H1 (cell line): ENCODE measurements at regions not wholly inside any gene's neighbourhood (a gene's known extent, or its start where the extent isn't known, plus 50 kb on each side); places are given as distances from the start of the nearest gene placed in this dataset.

Source experiments
- CTCF ChIA-PET: fragments of 300-600 bp; sonication (Branson Sonifier 250); formaldehyde crosslinking; loops from one replicate; lab custom pipeline; 2021; ENCODE audit not compliant: partially characterized antibody; lab: Charles Lee
- POLR2A ChIA-PET: fragments of 300-600 bp; sonication (Branson Sonifier 250); formaldehyde crosslinking; loops from one replicate; lab custom pipeline; 2021; ENCODE audit warnings: inconsistent platforms; ENCODE audit not compliant: partially characterized antibody; lab: Charles Lee
- DNase-seq, 2 experiments: peaks; one replicate each; pipeline versions ENCODE4 v3.0.0 to v3.0.0-alpha.2; 2010 to 2022; ENCODE audit warnings: low spot score in 2 of 2, low read depth in 1 of 2, mixed read lengths in 1 of 2
- FAIRE-seq: peaks from 2 replicates; lab custom pipeline; 2011; peaks lifted over from hg19 to GRCh38; lab: Jason Lieb, UNC
- H2AFZ ChIP-seq: 2 replicates; pipeline ENCODE4 v1.8.1; 2012; ENCODE audit warnings: low read length, inconsistent platforms
- H2AK5ac ChIP-seq: 2 replicates; pipeline ENCODE4 v1.6.1; 2013; ENCODE audit warnings: low read depth, low read length
- H2BK120ac ChIP-seq: replicated peaks from 2 replicates; pipeline ENCODE3; 2013; ENCODE audit warnings: low read depth, low read length, inconsistent platforms
- H2BK12ac ChIP-seq: 2 replicates; pipeline ENCODE4 v1.6.1; 2013; ENCODE audit warnings: low read depth, low read length
- H2BK15ac ChIP-seq: 2 replicates; pipeline ENCODE4 v1.6.1; 2013; ENCODE audit warnings: low read length
- H2BK20ac ChIP-seq: 2 replicates; pipeline ENCODE4 v1.6.1; 2013; ENCODE audit warnings: low read length
- H2BK5ac ChIP-seq: 2 replicates; pipeline ENCODE4 v1.6.1; 2013; ENCODE audit warnings: low read depth, low read length
- H3K14ac ChIP-seq: 2 replicates; pipeline ENCODE4 v1.6.1; 2013; ENCODE audit warnings: inconsistent platforms; ENCODE audit not compliant: insufficient read length
- H3K18ac ChIP-seq: 2 replicates; pipeline ENCODE4 v1.6.1; 2013; ENCODE audit warnings: low read length; ENCODE audit errors: extremely low read depth
- H3K23ac ChIP-seq: 2 replicates; pipeline ENCODE4 v1.6.1; 2013; ENCODE audit warnings: inconsistent platforms; ENCODE audit not compliant: insufficient read length
- H3K23me2 ChIP-seq: 2 replicates; pipeline ENCODE4 v1.6.1; 2013; ENCODE audit warnings: low read depth, low read length
- H3K27ac ChIP-seq: 2 replicates; pipeline ENCODE4 v1.6.1; 2011; ENCODE audit warnings: low read depth, low read length, inconsistent platforms
- H3K27me3 ChIP-seq, 4 experiments: replicated peaks in 1 of 4; 1 replicate in 1 of 4; 2 replicates in 3 of 4; pipeline versions ENCODE4 v1.6.1 to v1.8.1; 2011 to 2013; ENCODE audit warnings: low read length in 3 of 4, mild to moderate bottlenecking in 3 of 4, inconsistent platforms in 2 of 4, mixed read lengths in 2 of 4, moderate library complexity in 1 of 4; ENCODE audit not compliant: control insufficient read depth in 3 of 4, insufficient read depth in 3 of 4; ENCODE audit errors: extremely low read depth in 1 of 4
- H3K36me3 ChIP-seq, 4 experiments: 2 replicates each; pipeline versions ENCODE4 v1.6.1 to v1.8.1; 2011 to 2013; ENCODE audit warnings: mild to moderate bottlenecking in 4 of 4, low read length in 3 of 4, moderate library complexity in 2 of 4, control low read depth in 1 of 4, inconsistent platforms in 1 of 4; ENCODE audit not compliant: insufficient read depth in 4 of 4, control insufficient read depth in 2 of 4
- H3K4ac ChIP-seq: replicated peaks from 2 replicates; pipeline ENCODE3; 2013; ENCODE audit warnings: low read length, low read depth, mixed read lengths, inconsistent platforms; ENCODE audit not compliant: insufficient read length
- H3K4me1 ChIP-seq, 4 experiments: replicated peaks in 1 of 4; 1 replicate in 1 of 4; 2 replicates in 3 of 4; pipeline versions ENCODE4 v1.6.1 to v1.8.1; 2011 to 2013; ENCODE audit warnings: low read length in 3 of 4, inconsistent platforms in 2 of 4, mixed read lengths in 1 of 4; ENCODE audit not compliant: insufficient read depth in 4 of 4, control insufficient read depth in 3 of 4
- H3K4me2 ChIP-seq, 2 experiments: 2 replicates each; pipeline versions ENCODE4 v1.6.1 to v1.8.1; 2011 to 2013; ENCODE audit warnings: low read depth in 2 of 2, low read length in 2 of 2, control low read depth in 1 of 2, inconsistent platforms in 1 of 2, mild to moderate bottlenecking in 1 of 2; ENCODE audit not compliant: insufficient read depth in 1 of 2
- H3K4me3 ChIP-seq, 4 experiments: fragments of 200-600, 300-600 bp in 1 of 4; sonication (generic), shearing (Covaris generic), sonication (Bioruptor Twin) in 1 of 4; 2 replicates each; pipeline versions ENCODE4 v1.5.1 to v1.8.1; 2011 to 2016; ENCODE audit warnings: low read length in 4 of 4, low read depth in 3 of 4, control low read depth in 2 of 4, inconsistent platforms in 2 of 4, mild to moderate bottlenecking in 2 of 4, mixed read lengths in 1 of 4, moderate library complexity in 1 of 4; ENCODE audit not compliant: insufficient read depth in 2 of 4; ENCODE audit errors: extremely low read depth in 1 of 4
- H3K56ac ChIP-seq: replicated peaks from 2 replicates; pipeline ENCODE3; 2013; ENCODE audit warnings: low read depth, mild to moderate bottlenecking, mixed read lengths, low read length, inconsistent platforms; ENCODE audit not compliant: insufficient read length
- H3K79me1 ChIP-seq: 2 replicates; pipeline ENCODE4 v1.6.1; 2013; ENCODE audit warnings: low read depth, low read length, control low read depth
- H3K79me2 ChIP-seq, 2 experiments: 2 replicates each; pipeline versions ENCODE4 v1.6.1 to v1.8.1; 2012 to 2013; ENCODE audit warnings: low read length in 2 of 2, mild to moderate bottlenecking in 2 of 2, inconsistent platforms in 1 of 2; ENCODE audit not compliant: insufficient read depth in 2 of 2, control insufficient read depth in 1 of 2
- H3K9ac ChIP-seq, 4 experiments: replicated peaks in 1 of 4; 1 replicate in 1 of 4; 2 replicates in 3 of 4; pipeline versions ENCODE4 v1.6.1 to v1.8.1; 2011 to 2013; ENCODE audit warnings: low read depth in 3 of 4, low read length in 3 of 4, control low read depth in 2 of 4, mild to moderate bottlenecking in 2 of 4, moderate library complexity in 2 of 4, inconsistent platforms in 1 of 4; ENCODE audit errors: extremely low read depth in 1 of 4
- H3K9me3 ChIP-seq, 2 experiments: 2 replicates each; pipeline versions ENCODE4 v1.6.1 to v1.8.1; 2012 to 2013; ENCODE audit warnings: mild to moderate bottlenecking in 2 of 2, moderate library complexity in 2 of 2, control low read depth in 1 of 2, inconsistent platforms in 1 of 2, low read depth in 1 of 2, low read length in 1 of 2, mixed read lengths in 1 of 2; ENCODE audit not compliant: insufficient read depth in 2 of 2
- H4K20me1 ChIP-seq, 2 experiments: replicated peaks in 1 of 2; 2 replicates each; pipeline versions ENCODE3 to v1.8.1; 2011 to 2013; ENCODE audit warnings: inconsistent platforms in 2 of 2, low read length in 2 of 2, mild to moderate bottlenecking in 1 of 2; ENCODE audit not compliant: insufficient read depth in 2 of 2, control insufficient read depth in 1 of 2
- H4K5ac ChIP-seq: 2 replicates; pipeline ENCODE4 v1.6.1; 2013; ENCODE audit warnings: low read length, low read depth, mixed read lengths, inconsistent platforms; ENCODE audit not compliant: insufficient read length
- H4K8ac ChIP-seq: 2 replicates; pipeline ENCODE4 v1.8.0; 2013; ENCODE audit warnings: mild to moderate bottlenecking, moderate library complexity, low read length, inconsistent platforms; ENCODE audit not compliant: insufficient read depth; ENCODE audit errors: extremely low read depth
- H4K91ac ChIP-seq: replicated peaks from 2 replicates; pipeline ENCODE3; 2013; ENCODE audit warnings: low read length, mixed read lengths, inconsistent platforms; ENCODE audit not compliant: insufficient read length
- BCL11A ChIP-seq, 2 experiments: IDR thresholded peaks; one replicate each; pipeline ENCODE4 v1.6.1; 2011; ENCODE audit warnings: low read depth in 2 of 2, low read length in 2 of 2, mild to moderate bottlenecking in 2 of 2
- CHD2 ChIP-seq: IDR thresholded peaks from 2 replicates; pipeline ENCODE4 v1.6.1; 2012; ENCODE audit warnings: low read length, improper control_type of control experiment
- HDAC6 ChIP-seq: IDR thresholded peaks from one replicate; pipeline ENCODE4 v1.7.1; 2012; ENCODE audit warnings: low read depth, mild to moderate bottlenecking, inconsistent platforms, low read length, moderate library complexity
- JUND ChIP-seq: IDR thresholded peaks from 2 replicates; pipeline ENCODE4 v1.6.1; 2011; ENCODE audit warnings: mild to moderate bottlenecking, improper control_type of control experiment, low read length
- KDM4A ChIP-seq: IDR thresholded peaks from one replicate; pipeline ENCODE4 v1.7.1; 2012; ENCODE audit warnings: low read depth, mild to moderate bottlenecking, moderate library complexity, low read length, inconsistent platforms; ENCODE audit not compliant: severe bottlenecking
- KDM5A ChIP-seq: fragments of 200-600 bp; IDR thresholded peaks from 2 replicates; pipeline ENCODE4 v1.7.1; 2012; ENCODE audit warnings: mild to moderate bottlenecking, low read length, inconsistent platforms, mixed read lengths
- NANOG ChIP-seq: IDR thresholded peaks from 2 replicates; pipeline ENCODE4 v1.6.1; 2011; ENCODE audit warnings: low read length, low read depth, mild to moderate bottlenecking, inconsistent platforms; ENCODE audit not compliant: insufficient read depth, poor library complexity, severe bottlenecking
- RAD21 ChIP-seq, 2 experiments: IDR thresholded peaks in 1 of 2; conservative IDR thresholded peaks in 1 of 2; 2 replicates each; pipeline ENCODE4 v1.6.1; 2011; ENCODE audit warnings: low read depth in 2 of 2, low read length in 2 of 2, improper control_type of control experiment in 1 of 2, inconsistent platforms in 1 of 2, mild to moderate bottlenecking in 1 of 2, moderate library complexity in 1 of 2
- RNF2 ChIP-seq: fragments of 200-900, 300-1000 bp; sonication (generic); IDR thresholded peaks from 2 replicates; pipeline ENCODE4 v1.7.1; 2016; ENCODE audit warnings: borderline replicate concordance, low read depth, mild to moderate bottlenecking, antibody characterized with exemption, low read length; ENCODE audit not compliant: poor library complexity, severe bottlenecking; ENCODE audit errors: missing control alignments
- SP1 ChIP-seq: IDR thresholded peaks from 2 replicates; pipeline ENCODE4 v1.6.1; 2011; ENCODE audit warnings: low read depth, low read length
- SUZ12 ChIP-seq: fragments of 200-600 bp; sonication (generic); IDR thresholded peaks from 2 replicates; pipeline ENCODE4 v1.6.1; 2012; ENCODE audit warnings: mild to moderate bottlenecking, inconsistent platforms, low read length, moderate library complexity, mixed read lengths
- TCF12 ChIP-seq: IDR thresholded peaks from 2 replicates; pipeline ENCODE4 v1.6.1; 2011; ENCODE audit warnings: low read depth, mild to moderate bottlenecking, low read length
- TEAD4 ChIP-seq: IDR thresholded peaks from 2 replicates; pipeline ENCODE4 v1.6.1; 2012; ENCODE audit warnings: low read depth, low read length, inconsistent platforms, mixed read lengths
- WGBS, 2 experiments: shearing (Covaris generic) in 1 of 2; methylation state at CpG; one replicate each; pipeline versions ENCODE4 v1.1.6 to v1.1.7; 2013 to 2015; ENCODE audit warnings: low lambda C conversion rate in 2 of 2, mixed read lengths in 2 of 2, inconsistent platforms in 1 of 2, low coverage in 1 of 2, missing lambda C conversion rate in 1 of 2; ENCODE audit not compliant: insufficient replicate concordance in 2 of 2, insufficient coverage in 1 of 2, insufficient read length in 1 of 2; ENCODE audit errors: extremely low coverage in 1 of 2, missing lambda C conversion rate in 1 of 2; 5-methylcytosine and 5-hydroxymethylcytosine counted together

DNA sequence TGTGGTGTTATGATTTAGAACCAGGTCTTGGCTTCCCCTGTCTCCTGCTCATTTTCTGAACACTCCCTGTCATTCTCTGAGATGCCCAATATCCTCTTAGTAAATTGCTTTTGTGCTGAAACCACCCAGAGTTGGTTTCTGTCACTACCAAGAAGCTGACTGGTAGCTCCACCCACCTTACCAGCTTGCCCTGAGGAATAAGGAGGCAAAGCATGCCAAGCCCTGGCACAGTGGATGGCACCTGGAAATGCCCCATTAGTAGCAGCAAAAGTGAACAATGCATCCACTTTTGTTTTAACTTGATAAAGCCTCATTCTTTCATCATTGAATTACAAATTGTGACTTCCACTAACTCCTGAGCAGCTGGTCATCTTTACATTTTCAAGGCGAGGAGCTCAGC is 157.7 kb downstream of the CDC5L start:
- no peaks in the 10 kb centered on the region for H3K79me1 ChIP-seq
- H3K79me2 ChIP-seq = no peaks in the 10 kb centered on the region
- H3K36me3 ChIP-seq = peaks cover 0 to 4% (median 0%) of the 10 kb centered on the region in 4 experiments; a peak in 1 of 8 replicates
- H3K4me3 ChIP-seq = no peak overlapping the region
- FAIRE-seq (no peak), DNase-seq (no peak)
- no peak overlapping the region for H2BK5ac ChIP-seq
- no peak overlapping the region for H2BK120ac ChIP-seq
- H3K27me3 ChIP-seq = no peaks in the 10 kb centered on the region; a peak in 3 of 7 replicates
- no peak overlapping the region for H4K8ac ChIP-seq
- CTCF ChIA-PET = no interaction called here
- peaks cover 0 to 3% of the 10 kb centered on the region in 2 experiments; a peak in 1 of 4 replicates for H3K9me3 ChIP-seq
- peak overlapping the region; percentile 74; the same call in 1 of the 2 replicates for H2BK20ac ChIP-seq
- H3K18ac ChIP-seq = no peak overlapping the region
- no peak overlapping the region for H3K23ac ChIP-seq
- TF ChIP-seq CHD2 (no peak), JUND (no peak), NANOG (no peak), RAD21 (IDR thresholded peaks at IDR 0.05 in 1 of 2, conservative IDR thresholded peaks at IDR 0.05 in 1 of 2; ENCODE audit: low read depth in 2 of 2, low read length in 2 of 2) (no peak), SP1 (no peak), HDAC6 (no peak), TCF12 (no peak), SUZ12 (no peak), KDM4A (no peak), TEAD4 (no peak), KDM5A (no peak), RNF2 (no peak), BCL11A (IDR thresholded peaks at IDR 0.05; ENCODE audit: low read depth in 2 of 2, low read length in 2 of 2) (no peak)
- no peak overlapping the region for H3K4ac ChIP-seq
- H3K27ac ChIP-seq = no peak overlapping the region
- 0 out of 2 replicates have a peak overlapping the region, but pooled peaks have one; percentile 53 for H2BK15ac ChIP-seq
- H3K23me2 ChIP-seq = no peaks in the 10 kb centered on the region
- peaks cover 5 to 10% (median 8%) of the 10 kb centered on the region in 4 experiments; a peak in 6 of 7 replicates for H3K4me1 ChIP-seq
- H2AFZ ChIP-seq = no peak overlapping the region
- no peak overlapping the region for H3K9ac ChIP-seq
- H3K14ac ChIP-seq = no peak overlapping the region
- H4K91ac ChIP-seq = peak overlapping the region; percentile 59
- H3K56ac ChIP-seq = no peak overlapping the region
- no peak overlapping the region for H2BK12ac ChIP-seq
- H3K4me2 ChIP-seq = no peak overlapping the region
- no peak overlapping the region for H4K5ac ChIP-seq
- WGBS, 2 experiments = 83% methylated on average over 1 of the region's 1 CpG; no CpG with 5 or more reads in 1 of the 2 experiments
- POLR2A ChIA-PET = no interaction called here
- H2AK5ac ChIP-seq = no peak overlapping the region
- no peaks in the 10 kb centered on the region for H4K20me1 ChIP-seq
